ENCODE measurements at regions not wholly inside any gene's neighbourhood (a gene's known extent, or its start where the extent isn't known, plus 50 kb on each side); places are given as distances from the start of the nearest gene placed in this dataset.

- TF ChIP-seq POLR2A (IDR thresholded peaks at IDR 0.05) (no peak), CTCF (IDR thresholded peaks at IDR 0.05) (no peak)
Measured at GRCh38 chr6:113627480-113627879, 229.7 kb upstream of the MARCKS start.
